ENCODE measurements at regions not wholly inside any gene's neighbourhood (a gene's known extent, or its start where the extent isn't known, plus 50 kb on each side); places are given as distances from the start of the nearest gene placed in this dataset.
"Not testable (repeated sequence)": the region's sequence is repeated elsewhere in the genome, so short reads cannot be mapped to it uniquely, and the experiment has no call there.

DNA sequence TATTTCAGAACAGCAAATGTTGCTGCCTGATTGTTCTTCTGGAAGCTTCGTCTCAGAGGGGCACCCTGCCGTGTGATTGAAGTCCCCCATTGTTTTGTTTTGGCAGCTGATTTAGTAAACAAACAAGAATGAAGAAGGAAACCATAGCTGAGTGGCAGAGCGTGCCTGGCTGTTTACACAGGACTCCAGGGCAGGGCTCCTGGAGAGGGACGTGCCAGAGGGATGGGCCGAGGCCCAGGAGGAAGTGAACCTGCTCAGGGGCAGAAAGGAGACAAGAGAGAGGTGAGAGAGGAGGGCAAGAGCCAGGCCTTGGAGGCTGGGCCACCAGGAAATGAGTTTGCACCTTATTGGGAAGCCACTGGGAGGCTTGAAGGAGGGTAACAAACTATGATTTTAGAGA is 85.5 kb upstream of the B3GAT1 start:
- no peak overlapping the region for H3K27ac ChIP-seq (replicated peaks)
- H3K4me1 ChIP-seq: no peaks in the 10 kb centered on the region
- H3K27me3 ChIP-seq (ENCODE audit: low read depth): peaks cover 46% of the 10 kb centered on the region
- peaks cover 31% of the 10 kb centered on the region for H3K9me3 ChIP-seq (replicated peaks)
- no peaks in the 10 kb centered on the region for H3K36me3 ChIP-seq
- intact Hi-C loops (cut with micrococcal nuclease): no loop called here
- TF ChIP-seq, protein P1, sequence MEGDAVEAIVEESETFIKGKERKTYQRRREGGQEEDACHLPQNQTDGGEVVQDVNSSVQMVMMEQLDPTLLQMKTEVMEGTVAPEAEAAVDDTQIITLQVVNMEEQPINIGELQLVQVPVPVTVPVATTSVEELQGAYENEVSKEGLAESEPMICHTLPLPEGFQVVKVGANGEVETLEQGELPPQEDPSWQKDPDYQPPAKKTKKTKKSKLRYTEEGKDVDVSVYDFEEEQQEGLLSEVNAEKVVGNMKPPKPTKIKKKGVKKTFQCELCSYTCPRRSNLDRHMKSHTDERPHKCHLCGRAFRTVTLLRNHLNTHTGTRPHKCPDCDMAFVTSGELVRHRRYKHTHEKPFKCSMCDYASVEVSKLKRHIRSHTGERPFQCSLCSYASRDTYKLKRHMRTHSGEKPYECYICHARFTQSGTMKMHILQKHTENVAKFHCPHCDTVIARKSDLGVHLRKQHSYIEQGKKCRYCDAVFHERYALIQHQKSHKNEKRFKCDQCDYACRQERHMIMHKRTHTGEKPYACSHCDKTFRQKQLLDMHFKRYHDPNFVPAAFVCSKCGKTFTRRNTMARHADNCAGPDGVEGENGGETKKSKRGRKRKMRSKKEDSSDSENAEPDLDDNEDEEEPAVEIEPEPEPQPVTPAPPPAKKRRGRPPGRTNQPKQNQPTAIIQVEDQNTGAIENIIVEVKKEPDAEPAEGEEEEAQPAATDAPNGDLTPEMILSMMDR (IDR thresholded peaks at IDR 0.05; ENCODE audit: borderline replicate concordance): no peak
- no peak for DNase-seq
- no peak overlapping the region for H3K4me3 ChIP-seq

DNA sequence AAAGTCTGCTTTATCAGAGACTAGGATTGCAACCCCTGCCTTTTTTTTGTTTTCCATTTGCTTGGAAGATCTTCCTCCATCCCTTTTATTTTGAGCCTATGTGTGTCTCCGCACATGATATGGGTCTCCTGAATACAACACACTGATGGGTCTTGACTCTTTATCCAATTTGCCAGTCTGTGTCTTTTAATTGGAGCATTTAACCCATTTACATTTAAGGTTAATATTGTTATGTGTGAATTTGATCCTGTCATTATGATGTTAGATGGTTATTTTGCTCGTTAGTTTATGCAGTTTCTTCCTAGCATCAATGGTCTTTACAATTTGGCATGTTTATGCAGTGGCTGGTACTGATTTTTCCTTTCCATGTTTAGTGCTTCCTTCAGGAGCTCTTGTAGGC is 84.0 kb upstream of the B3GAT1 start:
- H3K4me1 ChIP-seq; H3K36me3 ChIP-seq; intact Hi-C loops (cut with micrococcal nuclease); DNase-seq; H3K27ac ChIP-seq (replicated peaks); H3K4me3 ChIP-seq: not testable (repeated sequence)
- peaks cover 31% of the 10 kb centered on the region for H3K27me3 ChIP-seq (ENCODE audit: low read depth)
- peaks cover 35% of the 10 kb centered on the region for H3K9me3 ChIP-seq (replicated peaks)

DNA sequence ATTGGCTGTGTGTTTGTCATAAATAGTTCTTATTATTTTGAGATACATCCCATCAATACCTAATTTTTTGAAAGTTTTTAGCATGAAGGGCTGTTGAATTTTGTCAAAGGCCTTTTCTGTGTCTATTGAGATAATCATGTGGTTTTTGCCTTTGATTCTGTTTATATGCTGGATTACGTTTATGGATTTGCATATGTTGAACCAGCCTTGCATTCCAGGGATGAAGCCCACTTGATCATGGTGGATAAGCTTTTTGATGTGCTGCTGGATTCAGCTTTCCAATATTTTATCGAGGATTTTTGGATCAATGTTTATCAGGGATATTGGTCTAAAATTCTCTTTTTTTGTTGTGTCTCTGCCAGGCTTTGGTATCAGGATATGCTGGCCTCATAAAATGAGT is 82.4 kb upstream of the B3GAT1 start:
- intact Hi-C loops (cut with micrococcal nuclease); DNase-seq; H3K4me1 ChIP-seq; H3K36me3 ChIP-seq; H3K4me3 ChIP-seq; H3K27ac ChIP-seq (replicated peaks): not testable (repeated sequence)
- H3K9me3 ChIP-seq (replicated peaks): peaks cover 35% of the 10 kb centered on the region
- H3K27me3 ChIP-seq (ENCODE audit: low read depth): peaks cover 14% of the 10 kb centered on the region

DNA sequence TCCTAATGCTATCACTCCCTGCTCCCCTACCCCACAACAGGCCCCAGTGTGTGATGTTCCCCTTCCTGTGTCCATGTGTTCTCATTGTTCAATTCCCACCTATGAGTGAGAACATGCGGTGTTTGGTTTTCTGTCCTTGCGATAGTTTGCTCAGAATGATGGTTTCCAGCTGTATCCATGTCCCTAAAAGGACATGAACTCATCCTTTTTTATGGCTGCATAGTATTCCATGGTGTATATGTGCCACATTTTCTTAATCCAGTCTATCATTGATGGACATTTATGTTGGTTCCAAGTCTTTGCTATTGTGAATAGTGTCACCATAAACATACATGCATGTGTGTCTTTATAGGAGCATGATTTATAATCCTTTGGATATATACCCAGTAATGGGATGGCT is 80.4 kb upstream of the B3GAT1 start:
- intact Hi-C loops (cut with micrococcal nuclease); H3K27ac ChIP-seq (replicated peaks); H3K4me3 ChIP-seq: not testable (repeated sequence)

DNA sequence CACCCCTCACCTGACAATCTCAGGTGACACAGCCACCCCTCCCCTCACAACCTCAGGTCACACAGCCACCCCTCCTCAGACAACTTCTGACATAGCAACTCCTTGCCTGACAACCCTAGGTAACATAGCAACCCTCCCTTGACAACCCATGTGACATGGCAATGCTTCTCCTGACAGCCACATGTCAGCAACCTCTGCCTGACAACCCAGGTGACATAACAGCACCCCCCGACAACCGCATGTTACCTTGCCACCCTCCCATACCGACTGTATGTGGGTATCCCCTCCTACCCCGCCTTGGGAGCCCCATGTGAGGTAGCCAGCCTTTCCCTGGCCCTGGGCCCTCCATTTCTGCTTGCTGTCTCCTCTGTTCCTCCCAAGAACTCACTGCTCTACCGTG is 77.7 kb upstream of the B3GAT1 start:
- H3K27ac ChIP-seq (replicated peaks): no peak overlapping the region
- intact Hi-C loops (cut with micrococcal nuclease): no loop called here
- peaks cover 22% of the 10 kb centered on the region for H3K9me3 ChIP-seq (replicated peaks)
- no peak for DNase-seq
- TF ChIP-seq, protein P1 (IDR thresholded peaks at IDR 0.05; ENCODE audit: borderline replicate concordance): no peak
- peaks cover 45% of the 10 kb centered on the region for H3K27me3 ChIP-seq (ENCODE audit: low read depth)
- no peaks in the 10 kb centered on the region for H3K36me3 ChIP-seq
- no peaks in the 10 kb centered on the region for H3K4me1 ChIP-seq
- no peak overlapping the region for H3K4me3 ChIP-seq

More for the DNA sequence above, 80.4 kb upstream of the B3GAT1 start:
- not testable (repeated sequence) for DNase-seq, H3K4me1 ChIP-seq, H3K36me3 ChIP-seq
- peaks cover 35% of the 10 kb centered on the region for H3K9me3 ChIP-seq (replicated peaks)
- peaks cover 18% of the 10 kb centered on the region for H3K27me3 ChIP-seq (ENCODE audit: low read depth)

DNA sequence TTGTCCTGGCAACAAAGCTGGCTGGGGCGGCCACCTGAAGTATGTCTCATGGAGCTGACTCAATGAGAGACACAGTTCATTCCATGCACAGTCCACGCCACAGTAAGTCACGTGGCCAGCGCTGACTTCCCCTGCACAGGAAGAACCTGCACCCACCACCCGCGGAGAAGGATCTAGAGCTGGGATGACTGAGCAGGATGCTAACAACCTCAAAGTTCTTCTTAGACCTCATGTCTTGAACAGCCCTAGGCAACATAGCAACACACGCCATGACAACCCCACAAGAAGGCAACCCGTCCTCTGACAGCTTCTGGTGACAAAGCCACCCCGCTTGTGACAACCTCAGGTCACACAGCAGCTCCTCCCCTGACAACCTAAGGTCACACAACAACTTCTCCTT is 76.9 kb upstream of the B3GAT1 start:
- Histone ChIP-seq H3K36me3 (no peaks in the 10 kb centered on the region), H3K4me1 (no peaks in the 10 kb centered on the region), H3K27ac (replicated peaks) (no peak overlapping the region), H3K27me3 (ENCODE audit: low read depth) (peaks cover 49% of the 10 kb centered on the region), H3K9me3 (replicated peaks) (peaks cover 14% of the 10 kb centered on the region), H3K4me3 (no peak overlapping the region)
- no peak for DNase-seq
- intact Hi-C loops (cut with micrococcal nuclease): no loop called here
- TF ChIP-seq, protein P1 (IDR thresholded peaks at IDR 0.05; ENCODE audit: borderline replicate concordance): no peak

DNA sequence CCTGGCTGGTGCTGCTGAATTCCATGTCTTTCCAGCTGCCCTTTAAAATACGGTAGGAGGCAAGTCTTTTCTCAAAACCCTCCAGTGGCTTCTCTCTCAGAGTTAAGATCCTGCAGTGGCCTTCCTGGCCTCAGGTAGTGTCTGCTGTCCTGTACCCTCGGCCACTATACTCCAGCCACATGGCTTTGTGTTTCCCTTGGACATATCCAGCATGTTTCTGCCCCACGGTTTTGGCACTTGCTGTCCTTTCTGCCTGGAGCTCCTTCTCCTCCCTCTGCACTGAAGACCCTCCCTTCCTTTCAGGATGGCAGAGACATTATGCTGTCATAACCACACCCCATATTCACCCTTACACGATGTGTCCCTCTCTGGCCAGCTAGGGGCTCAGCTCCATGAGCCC is 76.5 kb upstream of the B3GAT1 start:
- Histone ChIP-seq H3K27ac (replicated peaks) (no peak overlapping the region), H3K9me3 (replicated peaks) (peaks cover 12% of the 10 kb centered on the region), H3K27me3 (ENCODE audit: low read depth) (peaks cover 53% of the 10 kb centered on the region), H3K4me1 (no peaks in the 10 kb centered on the region), H3K4me3 (no peak overlapping the region), H3K36me3 (no peaks in the 10 kb centered on the region)
- TF ChIP-seq, protein P1 (IDR thresholded peaks at IDR 0.05; ENCODE audit: borderline replicate concordance): no peak
- DNase-seq: no peak
- intact Hi-C loops (cut with micrococcal nuclease): no loop called here

All from left ventricle myocardium inferior (tissue), 1 donor.